ENCODE measurements at regions not wholly inside any gene's neighbourhood (a gene's known extent, or its start where the extent isn't known, plus 50 kb on each side); places are given as distances from the start of the nearest gene placed in this dataset.

GRCh38 chr18:37729716-37730115 is 164.1 kb upstream of the CELF4 start:
- TF ChIP-seq POLR2A (IDR thresholded peaks at IDR 0.05) = no peak
- TF ChIP-seq CTCF (IDR thresholded peaks at IDR 0.05) = no peak
- no peak for TF ChIP-seq POLR2AphosphoS5 (IDR thresholded peaks at IDR 0.05)
